Endothelial cell of umbilical vein (primary cell): ENCODE measurements at regions not wholly inside any gene's neighbourhood (a gene's known extent, or its start where the extent isn't known, plus 50 kb on each side); places are given as distances from the start of the nearest gene placed in this dataset.

Experiments used
- BruUV-seq: library from RNA; stranded (reverse); fragments of 400-500 nt; replicated peaks from 2 replicates; lab custom pipeline; 2021; lab: Mats Ljungman, UMichigan
- CTCF ChIA-PET: fragments of 300-600, 350-600 bp; sonication (Branson Sonifier 250); formaldehyde crosslinking; loops from one replicate; lab custom pipeline; 2021; ENCODE audit warnings: antibody characterized with exemption, inconsistent platforms; lab: Charles Lee
- POLR2A ChIA-PET: fragments of 300-600, 350-600 bp; sonication (Branson Sonifier 250); formaldehyde crosslinking; loops from one replicate; lab custom pipeline; 2021; ENCODE audit warnings: antibody characterized with exemption, inconsistent platforms; lab: Charles Lee
- DNase-seq: peaks from one replicate; pipeline ENCODE4 v3.0.0-alpha.2; 2011; ENCODE audit warnings: low read depth, low spot score
- FAIRE-seq: peaks from 2 replicates; lab custom pipeline; 2011; peaks lifted over from hg19 to GRCh38; lab: Jason Lieb, UNC
- H2AFZ ChIP-seq: 2 replicates; pipeline ENCODE4 v1.6.0; 2012; ENCODE audit warnings: low read depth, low read length, control low read depth, inconsistent platforms
- H3K27ac ChIP-seq: 2 replicates; pipeline ENCODE4 v1.5.1; 2011; ENCODE audit warnings: low read depth, mild to moderate bottlenecking, control low read depth, low read length, moderate library complexity; ENCODE audit not compliant: insufficient read depth
- H3K27me3 ChIP-seq, 2 experiments: 2 replicates each; pipeline versions ENCODE4 v1.6.0 to v1.6.1; 2011; ENCODE audit warnings: low read length in 2 of 2, mixed read lengths in 1 of 2; ENCODE audit not compliant: control insufficient read depth in 2 of 2, insufficient read depth in 2 of 2
- H3K36me3 ChIP-seq, 2 experiments: 2 replicates in 1 of 2; 3 replicates in 1 of 2; pipeline ENCODE4 v1.5.1; 2011; ENCODE audit warnings: low read length in 2 of 2, mild to moderate bottlenecking in 1 of 2, moderate library complexity in 1 of 2; ENCODE audit not compliant: control insufficient read depth in 2 of 2, insufficient read depth in 2 of 2; ENCODE audit errors: extremely low read depth in 1 of 2
- H3K4me1 ChIP-seq: 3 replicates; pipeline ENCODE4 v1.5.1; 2011; ENCODE audit warnings: mild to moderate bottlenecking, low read length; ENCODE audit not compliant: control insufficient read depth, insufficient read depth; ENCODE audit errors: extremely low read depth
- H3K4me2 ChIP-seq: 2 replicates; pipeline ENCODE4 v1.6.1; 2011; ENCODE audit warnings: low read length, control low read depth, mixed read lengths; ENCODE audit not compliant: insufficient read depth
- H3K4me3 ChIP-seq, 3 experiments: fragments of 200-600 bp in 1 of 3; sonication (generic), shearing (Covaris generic) in 1 of 3; replicated peaks in 1 of 3; 2 replicates each; pipeline ENCODE4 v1.5.1; 2011 to 2016; ENCODE audit warnings: control low read depth in 3 of 3, low read length in 3 of 3, mild to moderate bottlenecking in 2 of 3, inconsistent platforms in 1 of 3, low read depth in 1 of 3, moderate library complexity in 1 of 3; ENCODE audit not compliant: insufficient read depth in 1 of 3
- H3K79me2 ChIP-seq: 2 replicates; pipeline ENCODE4 v1.6.0; 2012; ENCODE audit warnings: low read length, inconsistent platforms; ENCODE audit not compliant: control insufficient read depth, insufficient read depth
- H3K9ac ChIP-seq: replicated peaks from 2 replicates; pipeline ENCODE3; 2011; ENCODE audit warnings: low read length, control low read depth; ENCODE audit not compliant: insufficient read depth; ENCODE audit errors: extremely low read depth
- H3K9me1 ChIP-seq: replicated peaks from 3 replicates; pipeline ENCODE4 v1.6.0; 2011; ENCODE audit warnings: mild to moderate bottlenecking, low read length; ENCODE audit not compliant: control insufficient read depth, insufficient read depth; ENCODE audit errors: extremely low read depth
- H3K9me3 ChIP-seq: replicated peaks from 2 replicates; pipeline ENCODE4 v1.5.1; 2012; ENCODE audit warnings: low read length, inconsistent platforms; ENCODE audit not compliant: control insufficient read depth, insufficient read depth
- H4K20me1 ChIP-seq: replicated peaks from 2 replicates; pipeline ENCODE3; 2011; ENCODE audit warnings: mild to moderate bottlenecking, low read length; ENCODE audit not compliant: control insufficient read depth, insufficient read depth; ENCODE audit errors: extremely low read depth
- EZH2 ChIP-seq: IDR thresholded peaks from 2 replicates; pipeline ENCODE4 v1.6.1; 2012; ENCODE audit warnings: borderline replicate concordance, low read depth, mild to moderate bottlenecking, moderate library complexity, low read length, inconsistent platforms; ENCODE audit not compliant: severe bottlenecking
- FOS ChIP-seq: IDR thresholded peaks from 2 replicates; pipeline ENCODE4 v1.6.1; 2011; ENCODE audit warnings: mild to moderate bottlenecking, low read length, moderate library complexity, borderline replicate concordance; ENCODE audit not compliant: insufficient read depth
- JUN ChIP-seq: IDR thresholded peaks from 2 replicates; pipeline ENCODE4 v1.6.1; 2011; ENCODE audit warnings: borderline replicate concordance, low read depth; ENCODE audit not compliant: insufficient read length, insufficient read depth
- MYC ChIP-seq: IDR thresholded peaks from one replicate; pipeline ENCODE4 v1.6.1; 2011; ENCODE audit warnings: mild to moderate bottlenecking, low read depth, low read length
- POLR2A ChIP-seq: IDR thresholded peaks from 2 replicates; pipeline ENCODE4 v1.6.1; 2012; ENCODE audit warnings: low read depth, mild to moderate bottlenecking, control low read depth, low read length
- POLR2AphosphoS5 ChIP-seq: IDR thresholded peaks from 2 replicates; pipeline ENCODE4 v1.6.1; 2012; ENCODE audit warnings: low read depth, mild to moderate bottlenecking, control low read depth, low read length, moderate library complexity; ENCODE audit not compliant: insufficient read depth
- dilution Hi-C: fragments of 300-500 bp; cut with MboI; formaldehyde crosslinking; loops from one replicate; pipeline ENCODE4 v1.15.0; 2019; ENCODE audit warnings: low sequenced_read_pairs; ENCODE audit not compliant: extremely low pct_ligation_motif_present
- intact Hi-C: fragments of 100-400 bp; cut with micrococcal nuclease; formaldehyde crosslinking; loops from one replicate; pipeline ENCODE4 v1.10.0; 2022
- TF ChIP-seq, protein P1 (sequence below), 2 donors: IDR thresholded peaks; 1 replicate in 1 of 2; 2 replicates in 1 of 2; pipeline ENCODE4 v1.5.1; 2011; ENCODE audit warnings: low read length in 2 of 2, mild to moderate bottlenecking in 2 of 2, moderate library complexity in 2 of 2, control low read depth in 1 of 2, inconsistent platforms in 1 of 2, low read depth in 1 of 2; ENCODE audit not compliant: insufficient read depth in 1 of 2; ENCODE audit errors: extremely low read depth in 1 of 2
- TF ChIP-seq, protein P2 (sequence below): IDR thresholded peaks from 2 replicates; pipeline ENCODE4 v1.6.1; 2011; ENCODE audit not compliant: insufficient read depth, insufficient read length

- no TSS peak for BruUV-seq
- DNase-seq, result no peak
- no peaks in the 10 kb centered on the region for H3K4me1 ChIP-seq
- dilution Hi-C loops (no loop called here), intact Hi-C loops (no loop called here)
- TF ChIP-seq EZH2 (no peak), FOS (no peak), MYC (no peak), POLR2AphosphoS5 (no peak)
- no peak overlapping the region for H3K9ac ChIP-seq
- no peaks in the 10 kb centered on the region for H4K20me1 ChIP-seq
- H3K27me3 ChIP-seq, result peaks cover 0 to 2% of the 10 kb centered on the region in 2 experiments
- no peaks in the 10 kb centered on the region for H3K36me3 ChIP-seq
- ChIA-PET POLR2A (no interaction called here), CTCF (interaction anchor here (0.6 kb wide), 1 partner anchor 61 kb away, joined by 3 read pairs; no protein-coding TSS in a partner anchor)
- H3K79me2 ChIP-seq, result no peaks in the 10 kb centered on the region
- no peak overlapping the region for H3K4me3 ChIP-seq
- no peak for FAIRE-seq
- no peak overlapping the region for H2AFZ ChIP-seq
- no peak overlapping the region for H3K27ac ChIP-seq
- H3K4me2 ChIP-seq, result no peak overlapping the region
- H3K9me3 ChIP-seq, result no peaks in the 10 kb centered on the region
- no peaks in the 10 kb centered on the region for H3K9me1 ChIP-seq
Measured at GRCh38 chr5:82673057-82673809, 395.1 kb upstream of the RPS23 start.

DNA sequence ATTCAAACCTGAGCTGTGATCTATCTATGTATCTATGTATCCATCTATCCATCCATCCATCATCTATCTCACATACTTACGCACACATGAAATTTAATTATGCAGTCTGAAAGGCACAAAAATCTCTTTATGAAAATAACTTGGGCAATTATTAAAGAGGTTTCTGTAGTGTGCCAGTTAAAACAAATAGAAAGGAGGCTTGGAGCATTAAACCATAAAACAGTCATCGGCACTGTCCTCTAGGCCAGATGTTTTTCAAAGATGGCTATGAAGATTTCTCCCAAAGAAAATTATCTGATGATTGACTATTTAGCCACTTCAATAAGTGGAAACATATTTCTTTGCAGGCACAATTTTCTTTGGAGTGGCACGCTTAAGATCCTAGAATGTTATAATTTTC lies 392.5 kb upstream of the RPS23 start:
- Histone ChIP-seq H3K27ac (no peak overlapping the region), H3K4me1 (no peaks in the 10 kb centered on the region), H3K4me2 (no peak overlapping the region), H3K9ac (no peak overlapping the region), H3K36me3 (no peaks in the 10 kb centered on the region), H3K9me3 (no peaks in the 10 kb centered on the region), H3K27me3 (peaks cover 2% of the 10 kb centered on the region in 2 experiments), H3K4me3 (no peak overlapping the region), H3K79me2 (no peaks in the 10 kb centered on the region), H2AFZ (no peak overlapping the region), H4K20me1 (no peaks in the 10 kb centered on the region), H3K9me1 (no peaks in the 10 kb centered on the region)
- no TSS peak for BruUV-seq
- TF ChIP-seq POLR2A, result no peak
- TF ChIP-seq JUN, result no peak
- TF ChIP-seq FOS, result no peak
- no peak for TF ChIP-seq POLR2AphosphoS5
- TF ChIP-seq, protein P1, sequence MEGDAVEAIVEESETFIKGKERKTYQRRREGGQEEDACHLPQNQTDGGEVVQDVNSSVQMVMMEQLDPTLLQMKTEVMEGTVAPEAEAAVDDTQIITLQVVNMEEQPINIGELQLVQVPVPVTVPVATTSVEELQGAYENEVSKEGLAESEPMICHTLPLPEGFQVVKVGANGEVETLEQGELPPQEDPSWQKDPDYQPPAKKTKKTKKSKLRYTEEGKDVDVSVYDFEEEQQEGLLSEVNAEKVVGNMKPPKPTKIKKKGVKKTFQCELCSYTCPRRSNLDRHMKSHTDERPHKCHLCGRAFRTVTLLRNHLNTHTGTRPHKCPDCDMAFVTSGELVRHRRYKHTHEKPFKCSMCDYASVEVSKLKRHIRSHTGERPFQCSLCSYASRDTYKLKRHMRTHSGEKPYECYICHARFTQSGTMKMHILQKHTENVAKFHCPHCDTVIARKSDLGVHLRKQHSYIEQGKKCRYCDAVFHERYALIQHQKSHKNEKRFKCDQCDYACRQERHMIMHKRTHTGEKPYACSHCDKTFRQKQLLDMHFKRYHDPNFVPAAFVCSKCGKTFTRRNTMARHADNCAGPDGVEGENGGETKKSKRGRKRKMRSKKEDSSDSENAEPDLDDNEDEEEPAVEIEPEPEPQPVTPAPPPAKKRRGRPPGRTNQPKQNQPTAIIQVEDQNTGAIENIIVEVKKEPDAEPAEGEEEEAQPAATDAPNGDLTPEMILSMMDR (IDR thresholded peaks at IDR 0.05; ENCODE audit: extremely low read depth in 1 of 2, insufficient read depth in 1 of 2, low read depth in 1 of 2, low read length in 2 of 2), result no peak
- TF ChIP-seq, protein P2, sequence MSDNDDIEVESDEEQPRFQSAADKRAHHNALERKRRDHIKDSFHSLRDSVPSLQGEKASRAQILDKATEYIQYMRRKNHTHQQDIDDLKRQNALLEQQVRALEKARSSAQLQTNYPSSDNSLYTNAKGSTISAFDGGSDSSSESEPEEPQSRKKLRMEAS, result no peak
- ChIA-PET POLR2A (no interaction called here), CTCF (no interaction called here)
- FAIRE-seq (no peak), DNase-seq (no peak)
- dilution Hi-C loops, result no loop called here
- intact Hi-C loops, result no loop called here
